Uterus (tissue), 2 donors: ENCODE measurements at regions not wholly inside any gene's neighbourhood (a gene's known extent, or its start where the extent isn't known, plus 50 kb on each side); places are given as distances from the start of the nearest gene placed in this dataset.

Experiments
- CTCF ChIP-seq, 4 experiments: fragments of 200-600 bp in 2 of 4; fragments of 450-650 bp in 2 of 4; sonication (generic) in 2 of 4; IDR thresholded peaks; one replicate each; pipeline ENCODE4 v1.5.1; 2016 to 2019; ENCODE audit warnings: antibody characterized with exemption in 4 of 4, mild to moderate bottlenecking in 2 of 4, moderate library complexity in 1 of 4
- POLR2A ChIP-seq, 2 donors: fragments of 450-650 bp; IDR thresholded peaks; one replicate each; pipeline ENCODE4 v1.6.1; 2016; ENCODE audit warnings: antibody characterized with exemption in 2 of 2, mild to moderate bottlenecking in 1 of 2, moderate library complexity in 1 of 2

GRCh38 chr6:43995137-43995536, 132.1 kb downstream of the MRPL14 start:
- no peak for TF ChIP-seq CTCF (IDR thresholded peaks at IDR 0.05)
- no peak for TF ChIP-seq POLR2A (IDR thresholded peaks at IDR 0.05)
